WERI-Rb-1 (cell line): ENCODE measurements at regions not wholly inside any gene's neighbourhood (a gene's known extent, or its start where the extent isn't known, plus 50 kb on each side); places are given as distances from the start of the nearest gene placed in this dataset.
A peak's percentile ranks its signal among the peaks of the same experiment; 100 is the strongest.

Experiments used
- DNase-seq: peaks from one replicate; pipeline ENCODE4 v3.0.0-alpha.2; 2020
- H3K27ac ChIP-seq: fragments of 250-450 bp; sonication (Bioruptor Pico); 2 replicates; pipeline ENCODE4 v1.5.1; 2020; ENCODE audit warnings: mild to moderate bottlenecking, moderate library complexity
- H3K27me3 ChIP-seq: fragments of 250-450 bp; sonication (Bioruptor Pico); 2 replicates; pipeline ENCODE4 v1.5.1; 2021; ENCODE audit warnings: mild to moderate bottlenecking, low read depth, moderate library complexity; ENCODE audit not compliant: insufficient read depth, severe bottlenecking
- H3K36me3 ChIP-seq: fragments of 250-450 bp; sonication (Bioruptor Pico); 2 replicates; pipeline ENCODE4 v1.5.1; 2020; ENCODE audit warnings: mild to moderate bottlenecking, moderate library complexity
- H3K4me3 ChIP-seq: 2 replicates; pipeline ENCODE4 v1.5.1; 2011; ENCODE audit warnings: low read depth, mild to moderate bottlenecking, control low read depth, low read length
- H3K9me3 ChIP-seq: fragments of 250-450 bp; sonication (Bioruptor Pico); 2 replicates; pipeline ENCODE4 v1.5.1; 2021; ENCODE audit warnings: mild to moderate bottlenecking, moderate library complexity; ENCODE audit not compliant: severe bottlenecking
- CTCF ChIP-seq: IDR thresholded peaks from 2 replicates; pipeline ENCODE4 v1.5.1; 2011; ENCODE audit warnings: low read depth, mild to moderate bottlenecking, control low read depth, inconsistent platforms, low read length

- Histone ChIP-seq H3K9me3 (peaks cover 4% of the 10 kb centered on the region), H3K4me3 (no peak overlapping the region), H3K36me3 (no peaks in the 10 kb centered on the region), H3K27me3 (no peaks in the 10 kb centered on the region), H3K27ac (no peak overlapping the region)
- TF ChIP-seq CTCF = no peak
- no peak for DNase-seq
These were observed 428.7 kb downstream of the PLA2G4A start for GRCh38 chr1:187257476-187257875.

- H3K27me3 ChIP-seq = no peaks in the 10 kb centered on the region
- no peaks in the 10 kb centered on the region for H3K36me3 ChIP-seq
- peaks cover 4% of the 10 kb centered on the region for H3K9me3 ChIP-seq
- H3K4me3 ChIP-seq = no peak overlapping the region
- no peak for DNase-seq
- no peak overlapping the region for H3K27ac ChIP-seq
- TF ChIP-seq CTCF = no peak
These were observed 432.9 kb downstream of the PLA2G4A start for GRCh38 chr1:187261637-187262036.

- no peak for TF ChIP-seq CTCF
- peaks cover 4% of the 10 kb centered on the region for H3K9me3 ChIP-seq
- H3K27ac ChIP-seq = no peak overlapping the region
- no peaks in the 10 kb centered on the region for H3K27me3 ChIP-seq
- no peak overlapping the region for H3K4me3 ChIP-seq
- no peak for DNase-seq
- H3K36me3 ChIP-seq = no peaks in the 10 kb centered on the region
These were observed 434.0 kb downstream of the PLA2G4A start for GRCh38 chr1:187262731-187263130.

GRCh38 chr1:187264995-187265602, 436.4 kb downstream of the PLA2G4A start:
- Histone ChIP-seq H3K27ac (no peak overlapping the region), H3K9me3 (no peaks in the 10 kb centered on the region), H3K36me3 (no peaks in the 10 kb centered on the region), H3K27me3 (no peaks in the 10 kb centered on the region), H3K4me3 (no peak overlapping the region)
- TF ChIP-seq CTCF = peak; percentile 66
- DNase-seq = peak; percentile 38

- no peak overlapping the region for H3K4me3 ChIP-seq
- no peak for DNase-seq
These were observed 437.3 kb downstream of the PLA2G4A start for GRCh38 chr1:187266051-187266450.

More at GRCh38 chr1:187266051-187266450, 437.3 kb downstream of the PLA2G4A start:
- no peak overlapping the region for H3K27ac ChIP-seq
- TF ChIP-seq CTCF = no peak
- no peaks in the 10 kb centered on the region for H3K36me3 ChIP-seq
- H3K9me3 ChIP-seq = no peaks in the 10 kb centered on the region
- no peaks in the 10 kb centered on the region for H3K27me3 ChIP-seq
